ENCODE measurements at regions not wholly inside any gene's neighbourhood (a gene's known extent, or its start where the extent isn't known, plus 50 kb on each side); places are given as distances from the start of the nearest gene placed in this dataset.

GRCh38 chr14:25522116-25522515 lies 472.2 kb upstream of the STXBP6 start:
- DNase-seq: no peak
- H3K27ac Mint-ChIP-seq: no peak overlapping the region
- no peaks in the 10 kb centered on the region for H3K4me1 Mint-ChIP-seq
- H3K9me3 Mint-ChIP-seq: no peaks in the 10 kb centered on the region
- H3K27me3 Mint-ChIP-seq: no peaks in the 10 kb centered on the region
- ChIA-PET POLR2A (no interaction called here), CTCF (no interaction called here)
- no peak overlapping the region for H3K4me3 Mint-ChIP-seq
- H3K36me3 Mint-ChIP-seq (ENCODE audit: low read depth): no peaks in the 10 kb centered on the region

DNA sequence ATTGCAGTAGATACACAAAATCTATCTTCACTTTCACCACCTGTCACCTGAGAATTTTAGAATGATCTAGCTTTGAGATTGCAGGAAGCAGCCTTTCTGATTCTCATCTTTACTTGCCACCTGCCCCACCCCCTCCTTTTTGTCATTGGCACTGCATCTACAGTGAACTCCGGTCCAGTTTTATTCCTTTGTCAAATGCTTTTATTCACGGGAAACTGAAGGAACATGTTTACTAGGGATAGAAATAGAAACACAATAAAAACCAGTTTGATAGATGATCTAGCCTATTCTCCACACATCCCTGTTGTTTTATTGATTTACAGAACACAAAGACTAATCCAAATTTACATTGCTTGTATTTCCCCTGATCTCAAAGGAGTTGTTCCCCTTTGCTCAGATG lies 471.7 kb upstream of the STXBP6 start:
- CTCF ChIA-PET: no interaction called here
- no peak for DNase-seq
- POLR2A ChIA-PET: no interaction called here
- H3K36me3 Mint-ChIP-seq (ENCODE audit: low read depth): no peaks in the 10 kb centered on the region
- no peaks in the 10 kb centered on the region for H3K9me3 Mint-ChIP-seq
- no peak overlapping the region for H3K4me3 Mint-ChIP-seq
- H3K27ac Mint-ChIP-seq: no peak overlapping the region
- H3K4me1 Mint-ChIP-seq: no peaks in the 10 kb centered on the region
- H3K27me3 Mint-ChIP-seq: no peaks in the 10 kb centered on the region

DNA sequence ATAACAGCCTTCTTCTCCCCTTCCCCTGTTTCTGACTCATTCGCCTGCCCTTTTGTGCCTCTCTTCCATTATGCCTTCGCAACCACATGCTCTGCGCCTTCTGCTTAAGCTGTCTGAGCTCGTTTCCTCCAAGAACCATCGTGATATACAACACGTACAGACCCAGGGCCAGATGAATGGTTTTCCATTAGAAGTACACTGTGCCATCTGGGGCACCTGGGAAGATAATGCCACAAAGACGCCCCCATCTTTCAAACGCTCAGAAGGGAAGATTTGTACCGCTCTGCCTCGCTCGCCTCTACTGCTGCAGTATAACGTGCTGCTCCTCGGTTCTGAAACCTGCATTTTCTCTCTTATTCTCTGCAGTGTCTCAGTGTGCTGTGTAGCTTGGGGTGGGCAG lies 470.9 kb upstream of the STXBP6 start:
- no peak overlapping the region for H3K4me3 Mint-ChIP-seq
- no peaks in the 10 kb centered on the region for H3K9me3 Mint-ChIP-seq
- ChIA-PET POLR2A (no interaction called here), CTCF (no interaction called here)
- H3K36me3 Mint-ChIP-seq (ENCODE audit: low read depth): no peaks in the 10 kb centered on the region
- H3K27me3 Mint-ChIP-seq: no peaks in the 10 kb centered on the region
- H3K27ac Mint-ChIP-seq: no peak overlapping the region
- H3K4me1 Mint-ChIP-seq: no peaks in the 10 kb centered on the region
- no peak for DNase-seq

GRCh38 chr14:25518364-25518763 lies 468.4 kb upstream of the STXBP6 start:
- Mint-ChIP-seq H3K36me3 (ENCODE audit: low read depth) (no peaks in the 10 kb centered on the region), H3K27me3 (no peaks in the 10 kb centered on the region), H3K4me1 (no peaks in the 10 kb centered on the region), H3K4me3 (no peak overlapping the region), H3K27ac (no peak overlapping the region), H3K9me3 (no peaks in the 10 kb centered on the region)
- DNase-seq: no peak
- POLR2A ChIA-PET: no interaction called here
- CTCF ChIA-PET: no interaction called here

DNA sequence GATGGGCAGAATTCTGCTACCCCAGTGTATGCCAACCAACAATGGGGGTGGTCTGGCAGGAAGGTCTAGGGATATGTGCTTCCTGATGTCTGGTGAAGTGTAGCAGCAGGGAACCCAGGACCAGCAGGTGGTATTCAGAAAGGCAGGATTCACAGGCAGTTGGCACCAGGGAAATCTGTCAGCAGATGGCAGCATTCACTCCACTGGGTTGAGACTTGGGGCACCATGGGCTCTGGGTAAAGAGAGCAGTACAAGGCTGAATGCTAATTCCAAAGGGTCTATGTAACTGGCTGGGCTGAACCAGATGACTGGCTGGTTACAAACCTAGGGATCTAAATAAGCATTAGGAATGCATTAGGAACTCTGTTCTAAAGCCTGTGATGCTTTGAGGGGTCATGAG lies 466.9 kb upstream of the STXBP6 start:
- H3K4me1 Mint-ChIP-seq: no peaks in the 10 kb centered on the region
- no peaks in the 10 kb centered on the region for H3K36me3 Mint-ChIP-seq (ENCODE audit: low read depth)
- CTCF ChIA-PET: no interaction called here
- H3K9me3 Mint-ChIP-seq: no peaks in the 10 kb centered on the region
- H3K4me3 Mint-ChIP-seq: no peak overlapping the region
- H3K27ac Mint-ChIP-seq: no peak overlapping the region
- no peaks in the 10 kb centered on the region for H3K27me3 Mint-ChIP-seq
- POLR2A ChIA-PET: no interaction called here
- no peak for DNase-seq

DNA sequence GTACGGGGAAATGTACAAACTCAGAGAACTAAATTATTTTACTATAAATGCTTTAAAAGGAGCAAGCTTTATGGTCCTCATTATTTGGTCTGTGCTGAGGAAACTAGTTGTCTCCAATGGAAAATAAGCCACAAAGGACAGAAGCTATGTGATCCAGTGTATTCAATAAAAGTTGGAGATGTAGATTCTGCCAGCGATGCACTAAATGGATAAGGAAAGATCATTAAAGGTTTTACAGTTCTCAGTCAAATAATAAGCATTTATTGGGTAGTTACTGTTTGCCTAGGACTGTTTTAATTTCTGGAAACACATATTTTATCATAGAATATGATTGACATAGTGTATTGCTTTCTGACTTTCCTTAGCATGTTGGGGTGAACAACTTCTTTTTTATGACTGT lies 458.9 kb upstream of the STXBP6 start:
- H3K9me3 Mint-ChIP-seq: no peaks in the 10 kb centered on the region
- ChIA-PET POLR2A (no interaction called here), CTCF (no interaction called here)
- no peak for DNase-seq
- no peak overlapping the region for H3K27ac Mint-ChIP-seq
- H3K36me3 Mint-ChIP-seq (ENCODE audit: low read depth): no peaks in the 10 kb centered on the region
- H3K27me3 Mint-ChIP-seq: no peaks in the 10 kb centered on the region
- no peaks in the 10 kb centered on the region for H3K4me1 Mint-ChIP-seq
- no peak overlapping the region for H3K4me3 Mint-ChIP-seq

DNA sequence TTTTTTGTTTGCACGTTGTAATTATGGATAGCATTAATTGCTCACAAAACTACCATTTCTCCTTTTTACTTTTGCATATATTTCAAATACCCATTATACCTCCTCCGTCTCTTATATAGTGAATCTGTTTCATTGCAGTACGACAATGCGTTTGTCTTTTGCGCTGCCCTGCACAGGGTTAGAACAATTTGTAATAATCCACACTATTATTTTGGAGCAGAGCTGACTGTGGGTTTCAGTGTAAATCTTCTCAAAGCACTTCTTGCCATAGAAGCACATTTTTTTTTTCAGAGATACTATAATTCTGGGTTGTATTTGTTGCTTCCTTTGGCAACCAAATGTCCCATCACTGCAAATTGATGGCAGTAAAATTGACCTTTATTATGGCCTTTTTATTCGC lies 451.8 kb upstream of the STXBP6 start:
- H3K36me3 Mint-ChIP-seq (ENCODE audit: low read depth): no peaks in the 10 kb centered on the region
- ChIA-PET CTCF (no interaction called here), POLR2A (no interaction called here)
- no peaks in the 10 kb centered on the region for H3K9me3 Mint-ChIP-seq
- DNase-seq: no peak
- H3K27me3 Mint-ChIP-seq: no peaks in the 10 kb centered on the region
- H3K4me3 Mint-ChIP-seq: no peak overlapping the region
- H3K27ac Mint-ChIP-seq: no peak overlapping the region
- no peaks in the 10 kb centered on the region for H3K4me1 Mint-ChIP-seq

- no peaks in the 10 kb centered on the region for H3K27me3 Mint-ChIP-seq
These were observed 439.0 kb upstream of the STXBP6 start for GRCh38 chr14:25488961-25489360.

DNA sequence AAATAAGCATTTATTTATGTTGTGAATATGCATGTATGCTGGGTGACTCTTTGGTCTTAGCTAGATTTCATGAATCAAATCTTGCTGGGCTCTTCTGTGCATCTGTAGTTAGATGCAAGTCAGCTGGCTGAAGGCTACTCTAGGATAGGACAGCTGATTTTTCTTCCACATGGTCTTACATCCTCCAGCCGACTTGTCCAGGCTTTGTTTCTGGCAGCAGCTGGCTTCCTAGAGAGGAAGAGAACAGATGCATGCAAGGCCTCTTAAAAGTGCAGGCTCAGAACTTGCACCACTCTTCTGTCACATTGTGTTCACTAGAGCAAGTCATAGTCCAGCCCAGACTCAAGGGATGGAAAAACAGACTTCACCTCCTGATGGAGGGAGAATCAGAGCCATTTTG lies 435.4 kb upstream of the STXBP6 start:
- DNase-seq: no peak
- ChIA-PET POLR2A (no interaction called here), CTCF (no interaction called here)
- Mint-ChIP-seq H3K4me1 (no peaks in the 10 kb centered on the region), H3K36me3 (ENCODE audit: low read depth) (no peaks in the 10 kb centered on the region), H3K27me3 (no peaks in the 10 kb centered on the region), H3K4me3 (no peak overlapping the region), H3K27ac (no peak overlapping the region), H3K9me3 (no peaks in the 10 kb centered on the region)

More at GRCh38 chr14:25488961-25489360, 439.0 kb upstream of the STXBP6 start:
- ChIA-PET CTCF (no interaction called here), POLR2A (no interaction called here)
- no peak for DNase-seq
- no peak overlapping the region for H3K4me3 Mint-ChIP-seq
- no peak overlapping the region for H3K27ac Mint-ChIP-seq
- H3K36me3 Mint-ChIP-seq (ENCODE audit: low read depth): no peaks in the 10 kb centered on the region
- no peaks in the 10 kb centered on the region for H3K9me3 Mint-ChIP-seq
- H3K4me1 Mint-ChIP-seq: no peaks in the 10 kb centered on the region

- H3K4me1 Mint-ChIP-seq: no peaks in the 10 kb centered on the region
- CTCF ChIA-PET: no interaction called here
These were observed 435.0 kb upstream of the STXBP6 start for GRCh38 chr14:25484906-25485305.

DNA sequence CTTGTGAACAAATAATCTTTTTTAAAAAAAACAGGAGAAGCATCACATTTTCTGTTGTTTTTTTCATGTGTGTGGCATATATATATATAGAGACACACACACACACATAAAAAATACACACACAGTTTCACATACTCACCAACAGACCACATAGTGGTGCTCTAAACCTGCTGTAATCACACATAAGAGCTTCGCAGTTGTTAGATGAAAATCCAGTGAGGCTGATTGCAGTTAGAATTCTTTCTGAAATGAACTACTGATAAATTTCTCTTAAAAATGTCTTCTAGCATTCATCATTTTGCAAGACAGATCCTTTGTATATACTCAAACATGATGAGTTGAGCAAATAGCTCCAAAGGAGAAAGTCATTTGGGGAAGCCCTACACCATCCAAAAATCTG lies 434.3 kb upstream of the STXBP6 start:
- H3K9me3 Mint-ChIP-seq: peaks cover under 1% of the 10 kb centered on the region
- DNase-seq: no peak

More at GRCh38 chr14:25484906-25485305, 435.0 kb upstream of the STXBP6 start:
- no peaks in the 10 kb centered on the region for H3K9me3 Mint-ChIP-seq
- no peaks in the 10 kb centered on the region for H3K36me3 Mint-ChIP-seq (ENCODE audit: low read depth)
- H3K27ac Mint-ChIP-seq: no peak overlapping the region
- H3K4me3 Mint-ChIP-seq: no peak overlapping the region
- POLR2A ChIA-PET: no interaction called here
- no peaks in the 10 kb centered on the region for H3K27me3 Mint-ChIP-seq
- no peak for DNase-seq

GRCh38 chr14:25477316-25478098 lies 427.6 kb upstream of the STXBP6 start:
- Mint-ChIP-seq H3K4me3 (no peak overlapping the region), H3K4me1 (no peaks in the 10 kb centered on the region), H3K27ac (no peak overlapping the region), H3K36me3 (ENCODE audit: low read depth) (no peaks in the 10 kb centered on the region), H3K9me3 (peaks cover 4% of the 10 kb centered on the region), H3K27me3 (no peaks in the 10 kb centered on the region)
- ChIA-PET POLR2A (no interaction called here), CTCF (no interaction called here)
- DNase-seq: no peak

More for the DNA sequence above, 434.3 kb upstream of the STXBP6 start:
- Mint-ChIP-seq H3K27ac (no peak overlapping the region), H3K4me3 (no peak overlapping the region), H3K4me1 (no peaks in the 10 kb centered on the region), H3K27me3 (no peaks in the 10 kb centered on the region), H3K36me3 (ENCODE audit: low read depth) (no peaks in the 10 kb centered on the region)
- ChIA-PET CTCF (no interaction called here), POLR2A (no interaction called here)

DNA sequence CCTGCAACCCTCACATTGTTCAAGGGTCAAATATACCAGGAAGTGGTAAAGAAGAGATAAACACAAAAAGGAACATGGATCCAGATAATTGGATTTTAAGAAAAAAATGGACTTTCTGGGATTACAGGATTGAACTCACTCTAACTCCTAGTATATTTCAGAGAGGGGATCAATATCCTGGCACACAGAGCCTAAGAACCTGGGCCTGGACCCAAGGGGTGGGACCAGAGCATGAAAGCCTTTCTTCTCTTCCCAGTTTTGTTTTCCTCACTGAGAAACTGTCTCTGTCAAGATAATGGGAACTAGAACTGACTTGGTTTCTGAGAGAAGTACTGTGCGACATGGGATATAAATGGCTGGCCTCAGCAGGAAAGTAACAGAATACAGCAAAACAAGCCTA lies 422.8 kb upstream of the STXBP6 start:
- H3K27ac Mint-ChIP-seq: no peak overlapping the region
- no peaks in the 10 kb centered on the region for H3K36me3 Mint-ChIP-seq (ENCODE audit: low read depth)
- H3K27me3 Mint-ChIP-seq: no peaks in the 10 kb centered on the region
- POLR2A ChIA-PET: no interaction called here
- no peak overlapping the region for H3K4me3 Mint-ChIP-seq
- H3K4me1 Mint-ChIP-seq: no peaks in the 10 kb centered on the region
- CTCF ChIA-PET: no interaction called here
- H3K9me3 Mint-ChIP-seq: peaks cover 2% of the 10 kb centered on the region
- DNase-seq: no peak

DNA sequence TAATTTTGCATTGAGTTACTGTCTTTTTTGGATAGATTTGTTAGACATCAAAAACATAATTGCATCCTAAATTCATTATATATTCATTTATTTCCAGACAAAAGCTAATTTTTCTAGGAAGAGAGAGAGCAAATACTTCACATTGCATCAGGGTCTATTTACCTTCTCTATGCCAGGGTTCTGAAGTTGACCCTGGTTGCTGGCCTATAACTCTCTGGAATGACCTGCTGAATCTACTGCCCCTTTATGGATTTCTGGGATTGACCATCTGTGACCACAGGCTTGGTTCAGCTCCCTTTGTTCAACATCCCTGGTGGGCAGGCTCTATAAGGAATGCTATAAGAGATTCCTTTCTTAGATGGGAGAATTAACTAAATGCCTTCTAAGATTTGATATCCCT lies 414.8 kb upstream of the STXBP6 start:
- Mint-ChIP-seq H3K9me3 (peaks cover 2% of the 10 kb centered on the region), H3K36me3 (ENCODE audit: low read depth) (no peaks in the 10 kb centered on the region), H3K4me1 (no peaks in the 10 kb centered on the region), H3K27me3 (no peaks in the 10 kb centered on the region), H3K4me3 (no peak overlapping the region), H3K27ac (no peak overlapping the region)
- POLR2A ChIA-PET: no interaction called here
- no peak for DNase-seq
- CTCF ChIA-PET: no interaction called here
